GM12891 (cell line): ENCODE measurements at regions not wholly inside any gene's neighbourhood (a gene's known extent, or its start where the extent isn't known, plus 50 kb on each side); places are given as distances from the start of the nearest gene placed in this dataset.

Source experiments
- DNase-seq: peaks from one replicate; pipeline ENCODE4 v3.0.0; 2011; ENCODE audit warnings: low spot score; ENCODE audit not compliant: insufficient read length
- FAIRE-seq: peaks from 2 replicates; lab custom pipeline; 2011; peaks lifted over from hg19 to GRCh38; lab: Jason Lieb, UNC
- PAX5 ChIP-seq: IDR thresholded peaks from 2 replicates; pipeline ENCODE4 v1.6.1; 2011; ENCODE audit warnings: low read length, moderate library complexity, mild to moderate bottlenecking; ENCODE audit not compliant: insufficient read depth, severe bottlenecking
- POLR2A ChIP-seq: IDR thresholded peaks from 2 replicates; pipeline ENCODE4 v1.6.1; 2011; ENCODE audit warnings: low read depth, low read length, control low read depth
- POLR2AphosphoS5 ChIP-seq: IDR thresholded peaks from 2 replicates; pipeline ENCODE4 v1.6.1; 2011; ENCODE audit warnings: low read depth, low read length, control low read depth
- POU2F2 ChIP-seq: IDR thresholded peaks from 2 replicates; pipeline ENCODE4 v1.6.1; 2011; ENCODE audit warnings: low read depth, mild to moderate bottlenecking, control low read depth, low read length, moderate library complexity
- SPI1 ChIP-seq: IDR thresholded peaks from 2 replicates; pipeline ENCODE4 v1.6.1; 2011; ENCODE audit warnings: low read depth, low read length, control low read depth
- TAF1 ChIP-seq: IDR thresholded peaks from 2 replicates; pipeline ENCODE4 v1.6.1; 2011; ENCODE audit warnings: low read depth, low read length, control low read depth

- no peak for DNase-seq
- no peak for FAIRE-seq
- TF ChIP-seq POU2F2: no peak
- no peak for TF ChIP-seq POLR2A
- no peak for TF ChIP-seq POLR2AphosphoS5
- TF ChIP-seq TAF1: no peak
- no peak for TF ChIP-seq PAX5
- TF ChIP-seq SPI1: no peak
These were observed 54.0 kb upstream of the STMND1 start for GRCh38 chr6:17047889-17048288.

- FAIRE-seq (no peak), DNase-seq (no peak)
- no peak for TF ChIP-seq PAX5
- TF ChIP-seq SPI1: no peak
- no peak for TF ChIP-seq POU2F2
- no peak for TF ChIP-seq TAF1
- no peak for TF ChIP-seq POLR2AphosphoS5
- no peak for TF ChIP-seq POLR2A
These were observed 56.1 kb upstream of the STMND1 start for GRCh38 chr6:17045581-17046322.

- FAIRE-seq: no peak
- TF ChIP-seq POU2F2: no peak
- no peak for TF ChIP-seq TAF1
- TF ChIP-seq SPI1: no peak
- TF ChIP-seq PAX5: no peak
- no peak for TF ChIP-seq POLR2AphosphoS5
- TF ChIP-seq POLR2A: no peak
- no peak for DNase-seq
These were observed 58.7 kb upstream of the STMND1 start for GRCh38 chr6:17043148-17043522.

- FAIRE-seq (no peak), DNase-seq (no peak)
These were observed 59.3 kb upstream of the STMND1 start for GRCh38 chr6:17042422-17043147.

GRCh38 chr6:17039266-17039665 is 62.6 kb upstream of the STMND1 start:
- FAIRE-seq (no peak), DNase-seq (no peak)
- TF ChIP-seq POU2F2: no peak
- TF ChIP-seq POLR2AphosphoS5: no peak
- no peak for TF ChIP-seq TAF1
- no peak for TF ChIP-seq SPI1

More at GRCh38 chr6:17042422-17043147, 59.3 kb upstream of the STMND1 start:
- no peak for TF ChIP-seq PAX5
- no peak for TF ChIP-seq POU2F2
- TF ChIP-seq POLR2AphosphoS5: no peak
- TF ChIP-seq POLR2A: no peak

GRCh38 chr6:17038316-17038715 is 63.5 kb upstream of the STMND1 start:
- DNase-seq (no peak), FAIRE-seq (no peak)
- no peak for TF ChIP-seq TAF1
- no peak for TF ChIP-seq POLR2AphosphoS5
- no peak for TF ChIP-seq POLR2A
- TF ChIP-seq PAX5: no peak
- TF ChIP-seq POU2F2: no peak
- no peak for TF ChIP-seq SPI1

GRCh38 chr6:17036065-17036393 is 65.8 kb upstream of the STMND1 start:
- no peak for FAIRE-seq
- no peak for TF ChIP-seq POLR2A
- TF ChIP-seq POLR2AphosphoS5: no peak
- no peak for TF ChIP-seq SPI1
- TF ChIP-seq PAX5: no peak
- no peak for TF ChIP-seq TAF1
- no peak for TF ChIP-seq POU2F2
- DNase-seq: no peak

- FAIRE-seq (no peak), DNase-seq (no peak)
- no peak for TF ChIP-seq POLR2AphosphoS5
These were observed 66.4 kb upstream of the STMND1 start for GRCh38 chr6:17035257-17036064.

- DNase-seq (no peak), FAIRE-seq (no peak)
- TF ChIP-seq POLR2AphosphoS5 (no peak), POLR2A (no peak), SPI1 (no peak), TAF1 (no peak), POU2F2 (no peak)
These were observed 68.1 kb upstream of the STMND1 start for GRCh38 chr6:17033746-17034145.

- no peak for FAIRE-seq
- TF ChIP-seq PAX5 (no peak), POU2F2 (no peak), POLR2A (no peak), SPI1 (no peak), POLR2AphosphoS5 (no peak), TAF1 (no peak)
- no peak for DNase-seq
These were observed 68.7 kb upstream of the STMND1 start for GRCh38 chr6:17032988-17033634.
